DOHH2 (cell line): ENCODE measurements at regions not wholly inside any gene's neighbourhood (a gene's known extent, or its start where the extent isn't known, plus 50 kb on each side); places are given as distances from the start of the nearest gene placed in this dataset.

Experiments used
- CTCF ChIP-seq: fragments of 200-600 bp; sonication (generic); IDR thresholded peaks from one replicate; pipeline ENCODE4 v1.5.1; 2014; ENCODE audit warnings: antibody characterized with exemption, mild to moderate bottlenecking, low read depth, low read length; ENCODE audit not compliant: poor library complexity, severe bottlenecking
- EZH2phosphoT487 ChIP-seq: fragments of 200-600 bp; sonication (generic); IDR thresholded peaks from 2 replicates; pipeline ENCODE4 v1.6.1; 2017; ENCODE audit warnings: borderline replicate concordance, mild to moderate bottlenecking, antibody characterized with exemption, low read length, moderate library complexity, mixed read lengths

- TF ChIP-seq EZH2phosphoT487 (no peak), CTCF (no peak)
Observed at GRCh38 chr1:106926803-106927582, 129.5 kb upstream of the PRMT6 start.
